GM18517 (cell line): ENCODE measurements at regions not wholly inside any gene's neighbourhood (a gene's known extent, or its start where the extent isn't known, plus 50 kb on each side); places are given as distances from the start of the nearest gene placed in this dataset.
"Not testable (repeated sequence)": the region's sequence is repeated elsewhere in the genome, so short reads cannot be mapped to it uniquely, and the experiment has no call there.

Experiments used
- ATAC-seq: cut with Tn5 transposase; IDR thresholded peaks from one replicate; pipeline ENCODE4 v1.9.1; 2021; ENCODE audit warnings: mild to moderate bottlenecking, moderate library complexity; ENCODE audit not compliant: unreplicated experiment

DNA sequence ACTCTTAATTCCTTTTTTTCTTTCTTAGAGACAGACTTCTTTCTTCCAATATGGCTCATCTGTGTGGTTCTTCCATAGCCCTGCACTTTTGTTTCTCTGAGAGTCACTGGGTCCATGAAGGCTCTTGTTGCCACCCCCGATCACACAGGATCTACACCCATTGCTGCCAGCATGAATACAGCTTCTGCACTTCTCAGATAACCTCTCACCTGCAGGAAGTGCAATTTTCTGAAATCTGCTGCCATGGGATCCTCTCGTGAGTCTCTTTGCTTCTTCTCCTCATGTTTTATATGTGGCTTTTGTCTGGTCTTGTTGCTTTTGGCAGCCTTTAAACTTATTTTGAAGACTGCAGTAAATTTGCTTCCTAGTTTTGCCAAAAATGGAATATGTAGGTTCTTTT is 171.2 kb downstream of the TMEM167A start:
- ATAC-seq: no peak

DNA sequence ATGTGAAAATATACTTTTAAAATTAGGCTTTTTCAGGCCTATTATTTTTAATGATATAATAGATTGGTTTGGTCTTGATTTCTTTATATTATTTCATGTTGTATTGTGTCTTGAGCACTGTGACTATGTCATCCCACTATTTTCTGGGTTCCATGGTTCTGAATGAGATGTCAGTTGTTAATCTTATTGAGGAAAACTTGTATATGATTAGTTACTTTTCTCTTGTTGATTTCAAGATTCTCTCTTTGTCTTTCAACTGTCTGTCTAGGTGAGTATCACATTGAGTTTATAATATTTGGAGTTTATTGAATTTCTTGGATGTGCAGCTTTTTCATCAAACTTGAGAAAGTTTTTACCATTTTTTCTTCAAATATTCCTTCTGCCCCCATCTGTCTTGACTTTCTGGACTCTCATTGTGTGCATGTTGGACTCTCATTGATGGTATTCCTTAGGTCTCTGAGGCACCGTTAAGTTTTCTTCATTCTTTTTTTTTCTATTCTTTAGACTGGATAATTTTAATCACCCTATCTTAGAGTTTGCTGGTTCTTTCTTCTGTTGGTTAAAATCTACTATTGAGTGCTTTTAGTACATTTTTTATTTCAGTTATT is 175.8 kb downstream of the TMEM167A start:
- no peak for ATAC-seq

DNA sequence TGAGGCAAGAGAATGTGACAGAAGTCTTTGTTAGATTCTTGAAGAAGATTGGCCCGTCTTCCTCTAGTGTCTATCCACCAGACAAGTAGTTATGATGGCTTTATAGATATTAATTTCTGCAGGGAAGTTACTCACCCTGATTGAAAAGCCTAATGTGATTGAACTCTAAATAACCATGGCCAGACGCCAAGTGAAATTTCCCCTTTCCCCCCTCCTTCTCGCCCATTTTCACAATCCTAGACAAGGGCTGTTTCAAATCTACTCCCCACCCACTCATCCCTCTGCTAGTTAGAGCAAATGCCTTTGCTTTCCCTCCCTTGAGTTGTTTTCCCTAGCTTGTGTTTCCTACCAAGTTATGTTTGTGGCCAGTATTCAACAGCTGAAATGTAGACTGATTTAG is 182.5 kb downstream of the TMEM167A start:
- ATAC-seq: no peak

DNA sequence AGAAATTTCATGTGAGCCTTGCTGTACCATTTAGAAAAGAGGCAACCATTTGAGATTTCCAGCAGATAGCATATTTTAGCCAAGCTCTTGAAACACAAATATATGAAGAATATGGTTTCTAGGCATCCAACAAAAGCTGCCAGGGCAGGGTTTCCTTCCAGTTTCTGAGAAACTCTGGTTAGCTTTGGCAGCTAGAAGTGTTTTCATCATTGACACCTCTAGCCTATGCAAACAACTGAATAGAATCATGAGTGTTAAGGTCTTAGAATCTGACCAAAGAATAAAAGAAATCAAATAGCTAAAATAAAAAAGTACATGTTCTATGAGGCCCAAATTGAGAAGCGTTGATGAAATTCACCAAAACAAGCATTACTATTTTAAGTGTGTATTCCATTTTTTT is 188.1 kb downstream of the TMEM167A start:
- ATAC-seq: no peak

DNA sequence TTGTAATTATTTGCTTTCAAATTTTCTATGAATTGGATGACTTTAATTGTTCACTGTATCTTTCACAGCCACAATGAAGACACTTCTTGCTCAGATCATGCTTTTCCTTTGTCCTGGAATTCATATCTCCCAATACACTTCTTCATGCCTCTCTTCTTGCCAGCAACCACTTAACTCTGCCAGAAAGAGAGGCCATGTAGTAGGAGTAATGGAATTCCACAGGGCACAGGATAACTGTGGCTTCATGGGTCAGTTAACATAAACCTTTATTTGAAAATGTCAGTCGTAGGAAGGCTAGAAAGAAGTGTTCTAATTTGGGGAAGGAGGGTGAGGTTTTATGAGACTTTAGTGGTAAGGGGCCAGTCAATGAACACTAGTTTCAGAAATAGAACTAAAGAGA is 190.3 kb downstream of the TMEM167A start:
- ATAC-seq: no peak

DNA sequence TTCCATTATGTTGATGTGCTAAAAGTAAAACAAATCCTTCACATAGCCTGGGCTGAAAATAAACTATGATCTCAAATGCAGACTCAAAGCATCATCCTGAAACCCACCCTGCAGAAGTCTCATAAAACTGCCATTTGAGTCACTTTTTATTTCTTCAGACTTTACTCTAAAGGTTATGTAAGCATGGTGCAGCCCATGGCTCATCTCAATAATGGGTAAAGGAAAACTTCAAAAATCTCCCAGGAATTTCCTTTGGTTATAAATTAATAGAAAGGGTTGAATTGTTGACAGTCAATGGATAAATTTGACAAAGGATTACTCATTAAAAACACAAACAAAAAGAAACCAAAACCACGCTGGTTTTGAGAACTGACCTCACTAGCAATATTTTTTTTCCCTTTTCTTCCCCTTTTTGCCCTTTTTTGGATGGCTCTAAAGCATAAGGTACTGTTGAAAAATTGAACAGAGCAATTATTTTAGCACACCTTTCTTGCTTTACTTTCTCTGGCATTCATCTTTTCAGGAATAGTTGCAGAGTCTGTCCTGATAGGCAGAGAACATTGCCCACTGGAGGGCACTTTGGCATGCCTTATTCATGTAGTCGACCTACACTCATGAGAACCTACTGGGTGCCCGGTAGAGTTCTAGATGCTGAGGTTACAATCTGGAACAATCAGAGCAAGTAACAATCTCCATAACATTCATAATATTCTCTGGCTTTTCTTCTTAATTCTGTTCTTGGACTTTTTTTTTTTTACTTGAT is 191.4 kb downstream of the TMEM167A start:
- peak; percentile 61 for ATAC-seq

DNA sequence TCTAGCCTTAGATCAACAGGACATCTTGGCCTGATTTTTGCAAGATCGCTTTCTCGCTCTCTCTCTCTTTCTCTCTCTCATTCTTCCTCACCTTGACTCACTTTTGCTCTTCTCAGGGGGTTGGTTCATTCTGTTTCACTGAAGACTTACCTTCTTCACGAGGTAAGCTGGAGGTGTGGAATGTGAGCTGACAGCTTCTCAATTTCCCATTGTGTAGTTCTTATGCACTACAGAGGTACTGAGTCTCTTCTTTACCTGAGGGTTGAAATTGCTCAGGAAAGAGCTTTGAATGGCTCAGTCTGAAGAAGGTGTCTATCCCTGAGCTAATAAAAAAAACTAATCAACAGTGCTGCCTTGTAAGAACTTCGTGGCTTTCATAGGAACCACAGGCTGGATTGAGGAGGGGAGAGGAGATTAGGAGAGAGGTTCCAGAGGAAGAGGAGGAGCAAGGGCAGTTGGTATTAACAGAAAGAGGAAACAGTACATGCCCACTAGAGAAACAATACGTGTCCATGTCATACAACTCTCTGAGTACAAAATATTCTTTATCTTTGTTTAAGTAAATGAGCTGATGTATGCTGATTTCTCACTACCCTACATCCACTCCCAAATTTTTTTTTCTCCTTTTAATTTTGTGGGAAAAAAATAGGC is 192.2 kb downstream of the TMEM167A start:
- no peak for ATAC-seq

DNA sequence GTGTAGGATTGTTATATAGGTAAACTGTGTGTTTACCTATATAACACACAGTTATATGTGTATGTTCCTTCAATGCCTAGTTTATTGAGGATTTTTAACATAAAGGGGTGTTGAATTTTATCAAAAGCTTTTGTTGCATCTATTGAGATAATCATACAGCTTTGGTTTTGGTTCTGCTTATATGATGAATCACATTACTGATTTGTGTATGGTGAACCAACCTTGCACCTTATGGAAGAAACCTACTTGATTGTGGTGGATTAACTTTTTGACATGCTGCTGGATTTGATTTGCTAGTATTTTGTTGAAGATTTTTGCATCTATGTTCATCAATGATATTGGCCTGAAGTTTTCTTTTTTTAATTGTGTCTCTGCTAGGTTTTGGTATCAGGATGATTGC is 194.9 kb downstream of the TMEM167A start:
- no peak for ATAC-seq

DNA sequence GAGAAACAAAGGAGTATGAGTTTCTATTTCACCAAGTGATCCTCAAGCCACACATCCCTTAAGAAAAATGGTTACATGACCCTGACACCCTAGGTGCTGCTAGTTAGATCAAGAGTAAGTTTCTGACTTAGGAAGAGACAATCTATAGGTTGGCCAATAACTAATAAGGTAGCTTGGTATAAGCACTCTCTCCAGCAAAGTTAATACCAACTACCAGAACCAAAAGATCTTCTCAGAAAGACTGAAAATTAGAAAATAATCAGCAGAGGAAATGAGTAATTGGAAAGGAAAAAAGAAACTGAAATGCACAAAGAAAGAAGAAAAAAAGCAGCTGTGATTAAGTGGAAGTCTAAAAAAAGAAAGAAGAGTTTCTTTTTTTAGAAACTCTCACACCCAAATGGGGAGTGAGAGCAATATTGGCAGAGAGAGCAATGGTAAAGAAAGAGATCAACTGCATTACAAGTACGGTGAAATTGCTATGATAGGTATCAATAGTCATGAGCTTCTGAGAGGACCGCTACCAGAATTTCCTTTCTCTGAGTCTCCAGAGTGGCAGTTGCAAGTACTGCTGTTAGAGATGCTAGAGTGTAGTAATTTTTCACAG is 195.5 kb downstream of the TMEM167A start:
- ATAC-seq: peak; percentile 66

DNA sequence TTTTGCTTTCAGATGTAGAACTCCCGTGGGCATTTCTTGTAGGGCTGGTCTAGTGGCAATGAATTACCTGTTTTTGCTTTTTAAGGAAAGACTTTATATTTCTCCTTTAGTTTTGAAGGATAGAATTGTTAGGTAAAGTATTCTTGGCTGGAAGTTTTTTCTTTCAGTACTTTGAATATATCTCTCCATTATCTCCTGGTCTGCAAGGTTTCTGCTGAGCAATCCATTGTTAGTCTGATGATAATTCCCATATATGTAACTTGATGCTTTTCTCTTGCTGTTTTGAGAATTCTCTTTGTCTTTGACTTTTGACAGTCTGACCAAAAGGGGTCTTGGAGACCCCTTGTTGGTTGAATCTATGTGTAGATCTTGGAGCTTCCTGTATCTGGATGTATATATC is 198.1 kb downstream of the TMEM167A start:
- no peak for ATAC-seq

DNA sequence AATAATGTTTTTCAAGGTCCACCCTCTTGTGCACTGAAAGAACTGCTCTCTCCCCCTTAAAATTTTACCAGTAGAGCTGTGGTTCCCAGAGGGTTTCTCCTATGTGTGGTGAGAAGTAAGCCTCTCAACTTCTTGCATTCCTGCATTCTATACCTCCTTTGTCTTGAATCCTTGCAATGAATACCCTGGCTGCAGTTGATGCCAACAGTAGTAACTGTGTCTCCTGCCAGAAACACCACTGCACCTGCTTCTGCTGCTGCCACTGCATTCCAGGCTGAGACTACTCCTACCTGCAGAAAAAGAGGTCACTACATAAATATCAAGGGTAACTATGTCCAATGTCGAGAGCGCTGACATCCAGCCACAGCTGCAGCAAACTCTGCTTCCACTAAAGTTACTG is 203.7 kb downstream of the TMEM167A start:
- no peak for ATAC-seq

DNA sequence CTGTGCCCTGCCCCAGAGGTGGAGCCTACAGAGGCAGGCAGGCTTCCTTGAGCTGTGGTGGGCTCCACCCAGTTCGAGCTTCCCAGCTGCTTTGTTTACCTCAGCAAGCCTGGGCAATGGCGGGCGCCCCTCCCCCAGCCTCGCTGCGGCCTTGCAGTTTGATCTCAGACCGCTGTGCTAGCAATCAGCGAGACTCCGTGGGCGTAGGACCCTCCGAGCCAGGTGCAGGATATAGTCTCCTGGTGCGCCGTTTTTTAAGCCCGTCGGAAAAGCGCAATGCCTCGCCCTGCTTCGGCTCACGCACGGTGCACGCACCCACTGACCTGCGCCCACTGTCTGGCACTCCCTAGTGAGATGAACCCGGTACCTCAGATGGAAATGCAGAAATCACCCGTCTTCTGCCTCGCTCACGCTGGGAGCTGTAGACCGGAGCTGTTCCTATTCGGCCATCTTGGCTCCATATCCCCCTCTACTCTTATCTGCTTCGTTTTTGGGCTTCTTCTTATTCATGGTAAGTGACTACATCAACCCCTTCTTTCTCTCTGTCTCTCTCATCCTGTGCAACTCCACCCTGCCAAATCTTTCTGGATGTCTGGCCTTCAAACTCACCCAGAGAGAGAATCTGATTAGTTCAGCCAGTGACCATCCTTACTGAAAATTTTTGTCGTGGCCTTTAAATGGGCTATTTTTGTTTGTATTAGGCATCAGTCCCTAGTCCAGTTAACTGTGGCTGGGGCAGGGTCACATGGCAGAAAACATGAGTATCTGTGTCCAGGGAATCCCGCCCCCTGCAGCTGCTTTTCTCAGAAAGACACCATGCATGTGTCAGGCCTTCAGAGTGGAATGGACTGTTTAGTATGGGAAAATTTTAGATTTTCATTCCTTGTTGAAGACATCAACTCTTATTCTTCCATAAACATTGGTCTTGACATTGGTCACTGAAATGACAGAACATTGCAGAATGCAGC is 204.6 kb downstream of the TMEM167A start:
- ATAC-seq: not testable (repeated sequence)

DNA sequence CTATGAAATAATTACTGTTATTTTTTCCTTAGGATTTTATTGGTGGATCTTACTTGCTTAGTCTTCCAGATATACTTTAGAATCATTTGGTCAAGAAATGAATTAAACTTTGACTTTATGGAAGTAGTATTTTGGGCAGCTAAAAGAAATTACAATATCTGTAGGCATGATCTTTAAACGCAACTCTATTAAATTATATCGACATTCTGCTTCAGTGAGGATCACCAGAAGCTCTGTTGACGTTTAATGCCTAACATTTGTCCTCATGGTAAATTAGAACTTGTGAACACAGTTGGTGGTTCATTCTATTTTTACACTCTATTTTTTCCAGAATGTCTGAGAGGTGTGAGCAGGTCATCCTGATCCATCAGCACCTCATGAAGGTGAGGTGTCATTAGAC is 211.6 kb downstream of the TMEM167A start:
- ATAC-seq: no peak

DNA sequence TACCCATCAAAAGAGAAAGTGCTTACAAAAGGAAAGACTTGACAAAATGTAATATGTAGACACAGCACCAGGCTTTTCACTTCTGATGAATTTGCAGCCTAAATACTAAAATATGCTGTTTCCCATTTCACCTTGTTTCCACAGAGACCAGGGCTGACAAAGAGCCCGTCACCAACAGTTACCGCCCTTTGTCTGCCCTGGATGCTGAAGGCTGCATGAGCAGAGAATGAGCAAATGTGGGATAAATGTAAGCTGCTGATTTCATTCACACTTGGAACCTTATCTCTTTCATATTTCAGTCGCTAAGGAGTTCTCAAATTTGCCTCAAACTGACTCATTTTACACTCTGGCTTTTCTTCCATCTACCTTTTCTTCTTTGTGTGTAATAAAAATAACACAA is 213.9 kb downstream of the TMEM167A start:
- no peak for ATAC-seq

DNA sequence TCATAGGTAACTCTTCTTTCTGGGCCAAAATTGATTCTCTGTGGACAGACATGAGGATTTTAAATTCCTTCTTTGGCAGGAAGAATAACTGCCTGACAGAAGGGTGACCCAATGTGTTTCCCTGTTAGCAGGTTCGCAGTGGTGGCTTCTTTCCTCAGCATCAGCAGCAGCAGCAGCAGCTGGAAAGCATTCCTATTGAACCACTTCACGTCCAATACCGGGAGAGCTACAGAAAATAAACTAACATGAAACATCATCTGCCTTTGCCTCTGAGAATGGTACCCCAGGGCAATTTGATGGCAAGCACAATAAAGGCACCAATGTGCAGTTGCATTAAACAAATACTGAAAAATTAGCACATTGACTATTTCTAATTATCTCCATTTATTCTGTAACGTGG is 214.5 kb downstream of the TMEM167A start:
- no peak for ATAC-seq

DNA sequence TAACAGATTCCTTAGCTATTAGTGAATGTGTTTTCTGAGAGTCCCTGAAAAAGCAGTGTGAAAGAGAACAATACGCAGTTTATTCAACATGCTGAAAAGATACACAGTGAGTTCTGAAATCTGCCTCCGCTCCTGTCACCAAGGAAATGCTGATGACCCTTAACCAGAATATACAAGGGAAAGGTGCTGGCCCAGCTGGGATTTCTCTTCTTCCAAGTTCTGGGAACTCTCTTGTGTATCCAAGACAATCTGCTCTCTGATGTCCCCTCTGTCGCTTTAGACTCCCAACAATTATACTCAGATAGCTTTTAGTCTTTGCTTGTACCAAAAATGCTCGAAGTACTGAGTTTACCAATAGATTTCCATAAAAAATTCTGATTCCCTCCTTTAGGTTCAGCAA is 214.9 kb downstream of the TMEM167A start:
- ATAC-seq: no peak

DNA sequence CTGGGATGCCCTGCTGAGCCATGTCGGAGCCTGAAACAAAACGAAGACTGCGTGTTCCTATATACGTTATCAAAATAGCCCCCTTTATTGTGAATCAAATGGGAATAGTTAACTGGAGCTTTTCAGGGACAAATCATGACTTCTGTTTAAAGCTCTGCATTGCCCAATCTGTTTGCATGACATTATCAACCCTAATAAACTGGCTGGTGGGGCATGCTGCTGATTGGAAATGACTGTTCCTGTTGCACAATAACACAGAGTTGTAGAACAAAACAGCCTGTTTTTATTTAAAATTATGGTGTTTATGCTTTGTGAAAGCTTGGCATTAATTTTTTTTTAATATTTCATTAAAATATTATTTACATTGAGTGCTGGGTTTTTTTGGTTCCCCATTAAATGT is 215.5 kb downstream of the TMEM167A start:
- no peak for ATAC-seq

DNA sequence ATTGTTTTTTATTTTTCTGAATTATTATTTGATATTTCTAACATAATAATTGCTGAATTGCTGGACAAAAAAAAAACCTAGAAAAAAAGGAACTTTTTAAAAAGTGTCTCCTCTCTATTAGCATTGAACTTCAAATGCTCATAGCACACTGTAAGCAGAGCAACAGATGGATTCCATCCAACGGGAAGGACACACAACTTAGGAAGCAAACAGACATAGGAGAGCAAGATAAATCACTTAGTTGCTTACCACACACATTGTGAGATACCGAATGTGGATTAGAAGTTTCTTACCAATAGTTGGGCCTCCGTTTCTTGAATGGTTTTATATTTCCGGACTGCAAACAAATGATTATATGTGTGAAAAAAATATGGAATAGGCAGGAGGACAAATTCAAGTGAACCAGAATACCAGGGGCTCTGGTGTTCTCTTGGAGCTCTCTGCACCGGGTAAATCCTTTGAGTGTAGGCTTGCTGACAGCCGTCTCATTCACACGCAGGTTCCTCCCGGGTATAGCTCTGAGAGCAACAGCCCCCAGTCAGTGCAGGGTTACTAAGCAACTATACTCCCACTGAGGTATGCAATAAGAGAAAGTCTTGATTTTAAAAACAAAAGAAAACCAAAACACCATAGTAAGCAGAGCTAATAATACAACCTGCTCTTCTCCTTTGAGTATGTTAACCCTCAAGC is 217.6 kb downstream of the TMEM167A start:
- no peak for ATAC-seq

DNA sequence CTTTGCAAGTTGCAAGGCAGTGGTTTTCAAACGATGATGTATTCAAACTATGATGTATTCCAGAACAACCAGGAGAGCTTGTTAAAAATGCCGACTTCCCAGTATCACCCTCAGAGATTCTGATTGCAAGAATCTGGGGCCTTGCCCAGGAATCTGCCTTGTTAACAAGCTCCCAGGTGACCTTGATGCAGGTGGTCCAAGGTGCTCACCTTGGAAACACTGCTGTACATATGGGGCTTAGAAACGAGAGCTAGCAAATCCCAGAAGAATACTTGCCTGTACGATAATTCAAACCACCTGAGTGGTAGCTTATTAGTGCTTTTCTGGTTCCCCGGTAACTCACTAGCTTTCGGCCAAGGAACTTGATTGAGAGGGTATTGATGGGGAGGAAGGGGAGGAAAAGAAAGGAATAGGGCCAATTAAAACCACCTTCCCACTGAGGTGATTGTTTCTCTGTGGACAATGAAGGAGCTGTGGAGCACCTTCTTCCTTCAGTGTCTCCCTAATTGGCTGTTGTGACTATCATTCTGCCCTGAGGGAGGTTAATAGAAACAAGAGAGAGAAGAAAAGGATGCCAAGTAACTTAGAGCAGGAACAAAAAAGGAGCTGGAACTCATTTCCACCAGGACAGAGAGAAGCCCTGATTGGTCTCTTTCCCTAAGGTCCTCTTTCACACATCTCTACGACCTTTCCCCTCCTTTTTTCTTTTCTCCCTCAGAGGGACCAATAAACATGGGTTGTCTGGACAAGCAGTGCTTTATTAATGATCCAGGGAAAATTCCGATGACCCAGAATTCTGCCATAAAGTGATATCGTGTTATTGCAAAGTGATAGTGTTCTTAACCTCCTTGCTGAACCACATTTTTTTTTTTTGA is 218.8 kb downstream of the TMEM167A start:
- ATAC-seq: no peak
